CD1c-positive myeloid dendritic cell (primary cell): ENCODE measurements at regions not wholly inside any gene's neighbourhood (a gene's known extent, or its start where the extent isn't known, plus 50 kb on each side); places are given as distances from the start of the nearest gene placed in this dataset.

Experiments
- DNase-seq: peaks from one replicate; pipeline ENCODE4 v3.0.0-alpha.2; 2016; ENCODE audit errors: extremely low spot score

- no peak for DNase-seq
These were observed 627.2 kb downstream of the IRX1 start for GRCh38 chr5:4222821-4223220.

GRCh38 chr5:4225741-4226140, 630.1 kb downstream of the IRX1 start:
- DNase-seq = no peak

DNA sequence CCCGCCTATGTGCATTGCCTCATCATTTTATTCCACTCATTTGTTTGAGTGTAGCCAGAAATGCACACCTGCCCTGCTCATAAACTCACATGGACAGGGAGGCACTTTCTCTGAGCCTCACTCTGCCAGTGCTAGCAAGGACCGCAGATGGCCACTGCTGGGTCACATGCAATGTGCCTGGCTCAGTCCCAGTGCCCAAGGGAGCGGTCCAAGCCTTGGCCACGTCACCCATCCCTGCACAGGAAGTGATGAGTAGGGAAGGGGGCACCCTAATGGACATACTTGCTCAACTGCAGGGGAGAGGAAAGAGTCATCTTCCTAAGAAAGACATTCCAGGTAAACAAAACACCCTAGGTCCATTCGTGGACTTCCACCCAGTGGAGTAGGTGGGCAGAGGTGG, 630.9 kb downstream of the IRX1 start:
- no peak for DNase-seq

DNA sequence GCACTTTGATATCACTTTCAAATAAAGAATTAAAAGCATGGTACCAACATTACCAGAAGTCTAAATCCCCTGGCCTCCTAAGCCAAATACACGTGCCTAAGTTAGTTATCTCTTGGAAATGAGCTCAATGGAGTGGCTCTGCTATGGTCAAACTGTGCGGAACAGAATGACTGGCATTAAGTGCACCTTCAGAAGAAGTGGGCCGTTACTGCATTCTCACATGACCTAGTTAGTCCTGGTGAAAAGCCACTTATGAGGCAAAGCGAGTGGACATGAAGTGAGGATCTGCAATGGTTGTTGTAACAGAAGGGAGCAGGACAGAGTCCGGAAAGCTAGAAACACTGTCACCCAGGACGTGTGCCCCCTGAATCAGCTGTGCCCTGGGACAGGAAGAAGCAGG, 633.1 kb downstream of the IRX1 start:
- DNase-seq = no peak

GRCh38 chr5:4229414-4230292, 634.0 kb downstream of the IRX1 start:
- no peak for DNase-seq

DNA sequence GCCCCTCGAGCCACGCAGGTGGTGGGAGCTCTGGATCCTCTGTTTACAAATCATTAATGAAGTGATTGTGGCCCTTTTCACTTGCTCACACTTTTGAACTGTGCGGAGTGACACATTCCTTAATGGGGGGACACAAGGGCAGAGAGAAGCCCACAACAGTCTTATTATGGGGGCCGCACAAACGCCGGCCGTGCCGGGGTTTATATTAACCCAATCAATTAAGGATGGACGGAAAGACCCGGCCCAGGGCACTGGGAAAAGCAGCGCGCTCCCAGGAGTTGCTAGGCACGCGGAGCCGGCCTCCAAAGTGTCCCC, 634.8 kb downstream of the IRX1 start:
- no peak for DNase-seq

DNA sequence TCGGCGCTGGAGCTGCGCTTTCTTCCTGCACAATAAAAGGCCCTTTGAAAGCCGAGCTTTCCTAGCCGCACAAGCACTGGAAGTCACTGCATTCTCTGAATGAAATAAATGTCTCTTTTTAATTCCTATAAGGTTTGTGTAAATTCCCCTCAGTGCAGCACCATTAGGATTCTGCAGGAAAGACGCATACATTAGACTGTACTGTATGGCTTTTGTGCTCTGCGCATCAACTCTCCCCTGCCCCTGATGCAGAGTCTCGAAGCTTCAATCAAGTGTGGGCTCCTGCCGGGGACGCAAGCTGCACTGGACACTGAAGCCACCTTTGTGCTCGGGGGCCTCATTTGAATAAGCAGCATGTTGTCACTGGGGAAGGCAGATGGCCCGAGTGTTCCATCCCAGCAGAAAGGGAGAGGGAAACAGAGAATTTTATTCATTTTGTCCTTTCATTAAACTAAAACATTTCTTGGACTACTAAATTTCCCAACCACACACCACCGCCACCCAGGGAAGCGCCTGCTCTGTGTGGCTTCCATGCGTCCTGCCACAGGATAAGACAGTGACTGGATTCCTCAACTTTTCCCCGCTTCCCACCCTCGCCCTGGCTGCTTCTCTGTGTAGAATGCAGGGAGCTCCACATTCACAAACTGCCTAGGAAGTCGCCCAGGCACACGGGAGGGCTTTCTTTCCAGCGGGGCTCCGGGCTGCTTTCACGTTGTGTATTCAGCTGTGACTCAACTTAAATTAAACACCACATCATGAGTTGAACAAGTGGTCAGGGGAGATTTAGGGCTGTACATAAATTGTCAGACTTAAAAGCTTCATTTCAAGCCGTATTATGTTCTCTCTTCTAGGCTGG, 635.4 kb downstream of the IRX1 start:
- DNase-seq = no peak

DNA sequence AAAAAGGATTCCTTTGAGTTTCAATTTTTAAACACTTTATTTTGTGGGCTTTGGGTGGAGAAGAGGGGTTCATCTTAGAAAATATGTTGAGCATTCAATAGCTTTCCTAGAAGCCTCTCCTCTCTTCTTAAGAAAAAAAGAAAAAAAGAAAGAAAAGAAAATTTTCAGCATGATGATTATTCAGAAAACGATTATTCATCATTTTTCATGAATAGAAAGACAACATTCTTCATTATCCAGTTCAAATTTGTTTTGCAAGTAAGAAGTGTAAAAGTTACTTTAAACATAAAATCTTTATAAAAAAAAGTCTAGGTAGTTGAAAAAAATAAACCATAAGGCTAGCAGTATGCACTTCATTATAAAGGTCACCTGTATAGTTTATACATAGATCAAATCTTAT, 636.5 kb downstream of the IRX1 start:
- no peak for DNase-seq

GRCh38 chr5:4233671-4234070, 638.0 kb downstream of the IRX1 start:
- no peak for DNase-seq

- no peak for DNase-seq
These were observed 648.0 kb downstream of the IRX1 start for GRCh38 chr5:4243479-4244264.

DNA sequence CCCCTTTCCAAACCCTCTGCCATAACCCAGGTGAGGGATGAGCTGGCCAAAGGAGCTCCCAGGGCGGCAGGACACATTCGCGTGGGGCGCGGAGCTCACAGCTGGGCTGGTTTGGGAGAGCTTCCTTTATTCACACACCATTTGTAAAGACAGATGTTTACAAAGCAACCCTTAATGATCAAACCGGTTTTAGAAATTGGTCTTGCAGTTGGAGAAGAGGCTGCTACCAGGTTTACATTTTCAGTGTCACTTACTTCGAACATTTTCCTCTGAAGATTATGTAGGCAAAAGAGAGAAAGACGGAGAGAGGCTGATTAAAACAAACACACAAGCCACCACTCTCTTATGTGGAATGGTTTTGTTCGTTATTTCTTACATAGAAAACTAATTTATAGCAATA, 648.7 kb downstream of the IRX1 start:
- DNase-seq = no peak

- no peak for DNase-seq
These were observed 649.4 kb downstream of the IRX1 start for GRCh38 chr5:4245076-4245475.

DNA sequence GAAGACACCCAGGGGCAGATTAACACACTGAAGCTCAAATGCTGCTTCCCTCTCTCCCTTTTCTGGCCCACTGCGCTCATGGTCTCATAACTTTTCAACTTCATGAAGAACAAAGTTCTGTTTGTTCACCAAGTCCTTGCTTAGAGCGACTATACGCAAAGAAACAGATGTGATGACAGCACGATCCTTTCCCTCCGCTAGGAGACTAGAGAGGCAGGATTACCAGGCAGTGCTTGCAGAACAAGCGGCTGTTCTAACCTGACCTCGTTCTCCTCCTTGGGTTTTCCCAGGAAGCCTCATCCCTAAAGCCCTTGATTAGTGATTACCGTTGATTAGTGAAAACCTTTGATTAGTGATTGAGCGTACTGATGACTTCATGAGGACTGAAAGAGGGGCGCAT, 649.9 kb downstream of the IRX1 start:
- no peak for DNase-seq

- no peak for DNase-seq
These were observed 650.8 kb downstream of the IRX1 start for GRCh38 chr5:4246447-4246846.

- no peak for DNase-seq
These were observed 654.6 kb downstream of the IRX1 start for GRCh38 chr5:4250254-4250653.

GRCh38 chr5:4252385-4252784, 656.8 kb downstream of the IRX1 start:
- no peak for DNase-seq

DNA sequence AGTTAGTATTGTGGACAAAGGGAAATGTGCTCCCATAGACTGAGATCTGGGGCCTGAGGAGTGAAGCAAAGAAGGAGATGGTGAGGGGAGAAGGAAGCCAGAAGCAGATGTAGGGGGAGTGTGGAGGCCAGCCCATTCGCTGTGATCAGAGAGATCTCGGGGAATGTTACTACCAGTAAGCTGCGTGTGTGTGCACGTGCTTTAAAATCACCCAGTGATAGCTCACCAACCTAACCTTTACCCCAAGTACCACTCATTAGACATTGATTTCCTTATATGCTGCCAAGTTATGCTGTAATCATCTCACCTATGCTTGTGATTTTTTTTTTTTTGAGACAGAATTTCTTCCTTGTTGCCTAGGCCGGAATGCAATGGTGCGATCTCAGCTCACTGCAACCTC, 659.1 kb downstream of the IRX1 start:
- no peak for DNase-seq

GRCh38 chr5:4255441-4255840, 659.8 kb downstream of the IRX1 start:
- DNase-seq = no peak

DNA sequence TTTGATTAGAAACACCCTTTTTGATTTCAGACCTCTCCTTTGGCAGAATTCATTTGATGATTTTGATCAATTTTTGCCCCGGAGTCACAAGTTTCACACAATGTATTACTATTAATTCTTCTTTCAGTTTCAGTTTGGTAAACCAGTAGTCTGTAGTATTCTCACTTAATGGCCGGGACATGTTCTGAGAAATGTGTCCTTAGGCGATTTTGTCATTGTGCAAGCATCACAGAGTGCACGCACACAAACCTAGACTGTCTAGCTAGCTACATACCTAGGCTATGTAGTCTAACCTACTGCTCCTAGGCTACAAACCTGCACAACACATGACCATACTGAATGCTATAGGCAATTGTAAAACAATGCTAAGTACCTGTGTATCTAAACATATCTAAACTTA, 662.5 kb downstream of the IRX1 start:
- DNase-seq = no peak

DNA sequence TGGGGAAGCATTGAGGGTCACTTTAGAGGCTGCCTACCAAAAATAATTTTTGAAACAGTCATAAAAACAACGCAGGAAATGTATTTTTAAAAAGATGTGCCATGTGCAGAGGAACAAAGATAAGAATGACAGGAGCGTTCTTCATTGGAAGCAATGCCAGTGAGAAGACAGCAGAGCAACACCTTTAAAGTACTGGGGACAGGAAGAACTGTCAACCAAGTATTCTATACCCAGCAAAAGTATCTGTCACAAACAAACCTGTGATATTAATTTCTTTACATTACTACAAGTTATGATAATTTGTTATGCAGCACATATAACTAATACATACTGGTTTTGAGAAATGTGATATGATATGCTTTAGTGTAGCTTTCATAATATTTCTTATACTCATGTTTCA, 675.6 kb downstream of the IRX1 start:
- no peak for DNase-seq

DNA sequence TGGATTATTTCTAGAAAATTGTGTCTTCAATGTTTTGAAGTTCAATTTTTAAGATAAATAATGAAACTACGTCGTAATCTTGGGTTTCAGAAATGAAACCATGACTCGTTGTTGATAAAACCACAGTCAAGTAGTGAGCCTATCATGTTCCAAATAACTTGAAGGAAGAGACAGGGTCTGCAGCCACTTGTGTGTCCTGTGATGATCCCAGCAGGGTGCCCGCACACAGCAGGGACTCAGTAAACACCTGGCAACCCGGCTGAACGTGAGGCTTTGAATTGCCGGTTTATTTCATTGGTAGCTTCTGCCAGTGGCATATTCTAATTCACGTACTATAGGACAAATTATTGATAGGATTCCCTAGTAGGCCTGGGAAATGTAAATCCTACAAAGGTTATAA, 679.6 kb downstream of the IRX1 start:
- DNase-seq = no peak

DNA sequence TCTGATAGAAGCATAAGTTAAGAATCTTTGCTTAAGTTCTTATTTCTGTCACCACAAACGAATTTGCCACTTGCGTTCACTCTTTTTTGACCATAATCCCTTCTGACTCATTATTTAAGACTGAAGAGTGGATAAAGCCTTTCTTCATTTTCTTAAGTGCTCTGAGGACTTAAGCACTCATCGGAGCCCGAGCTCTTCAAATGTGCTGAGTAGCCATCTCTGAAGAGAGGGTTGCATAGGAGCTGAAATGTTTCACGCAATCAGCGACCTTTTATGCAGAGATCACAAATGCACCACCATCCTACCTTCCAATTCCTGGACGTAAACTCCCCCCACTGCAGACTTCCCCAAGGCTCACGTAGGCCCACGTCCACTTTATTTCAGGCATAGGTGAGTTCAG, 699.2 kb downstream of the IRX1 start:
- DNase-seq = no peak
